HEK293T (cell line): ENCODE measurements at regions not wholly inside any gene's neighbourhood (a gene's known extent, or its start where the extent isn't known, plus 50 kb on each side); places are given as distances from the start of the nearest gene placed in this dataset.

Experiments used
- FOXK2 ChIP-seq: fragments of 450-650 bp; IDR thresholded peaks from 2 replicates; pipeline ENCODE4 v1.6.1; 2016; ENCODE audit warnings: mild to moderate bottlenecking
- SUZ12 ChIP-seq: fragments of 450-650 bp; IDR thresholded peaks from 2 replicates; pipeline ENCODE4 v1.6.1; 2016; ENCODE audit warnings: mild to moderate bottlenecking

DNA sequence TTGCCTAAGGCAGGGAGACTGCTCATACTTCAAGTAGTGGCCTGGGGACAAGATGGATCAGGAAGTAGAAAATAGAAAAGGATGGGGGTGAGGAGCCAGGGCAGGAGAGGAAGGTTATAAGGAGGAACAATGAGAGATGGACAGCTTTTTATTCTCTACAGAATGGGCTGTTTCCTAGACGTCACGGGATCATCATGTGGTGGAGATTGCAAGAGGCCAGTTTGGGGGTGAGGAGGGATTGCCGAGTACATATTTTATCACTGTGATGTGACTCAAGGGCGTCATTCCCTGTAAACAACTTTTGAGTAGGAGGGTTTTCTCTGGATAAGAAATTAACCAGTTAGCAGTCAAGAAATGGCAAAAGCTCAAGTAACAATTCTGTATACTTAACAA is 406.3 kb downstream of the ETS1 start:
- TF ChIP-seq FOXK2 = no peak
- no peak for TF ChIP-seq SUZ12
